ENCODE measurements at regions not wholly inside any gene's neighbourhood (a gene's known extent, or its start where the extent isn't known, plus 50 kb on each side); places are given as distances from the start of the nearest gene placed in this dataset.
"Not testable (repeated sequence)": the region's sequence is repeated elsewhere in the genome, so short reads cannot be mapped to it uniquely, and the experiment has no call there.

DNA sequence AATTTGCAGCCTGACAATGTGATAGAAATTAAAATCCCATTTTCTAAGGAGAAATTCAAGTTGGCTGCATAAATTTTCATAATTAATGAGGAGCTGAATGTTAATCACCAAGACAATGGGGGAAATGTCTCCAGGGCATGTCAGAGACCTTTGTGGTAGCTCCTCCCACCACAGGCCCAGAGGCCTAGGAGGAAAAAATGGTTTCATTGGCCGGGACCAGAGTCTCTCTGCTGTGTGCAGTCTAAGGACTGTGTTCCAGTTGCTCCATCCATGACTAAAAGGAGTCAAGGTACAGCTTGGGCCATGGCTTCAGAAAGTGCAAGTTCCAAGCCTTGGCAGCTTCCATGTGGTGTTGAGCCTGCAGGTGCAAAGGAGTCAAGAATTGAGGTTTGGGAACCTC is 187.6 kb upstream of the FRG1 start:
- H3K36me3 Mint-ChIP-seq (ENCODE audit: low read depth); H3K27me3 Mint-ChIP-seq; H3K4me3 Mint-ChIP-seq; CTCF ChIA-PET; H3K27ac Mint-ChIP-seq; H3K4me1 Mint-ChIP-seq; H3K9me3 Mint-ChIP-seq; POLR2A ChIA-PET; DNase-seq: not testable (repeated sequence)

DNA sequence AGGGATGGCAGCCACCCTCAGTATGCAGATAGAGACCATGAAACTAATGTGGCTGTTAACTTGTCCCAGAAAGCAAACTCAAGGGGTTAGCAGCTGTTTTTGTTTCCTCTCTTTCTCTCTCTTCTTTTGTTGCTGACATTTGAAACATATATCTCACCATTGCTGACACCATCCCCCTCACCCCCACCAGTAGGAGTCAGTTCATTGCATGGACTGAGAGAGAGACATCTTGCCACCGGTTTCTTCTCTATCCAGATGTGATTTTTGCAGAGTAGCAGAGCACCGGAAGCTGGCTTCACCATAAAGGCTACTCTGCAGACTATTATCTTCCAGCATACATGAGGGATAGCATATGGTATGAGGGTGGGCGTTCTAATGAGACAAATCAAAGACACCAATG is 177.1 kb upstream of the FRG1 start:
- H3K27me3 Mint-ChIP-seq: no peaks in the 10 kb centered on the region
- no peaks in the 10 kb centered on the region for H3K9me3 Mint-ChIP-seq
- no peaks in the 10 kb centered on the region for H3K36me3 Mint-ChIP-seq (ENCODE audit: low read depth)
- H3K4me1 Mint-ChIP-seq: no peaks in the 10 kb centered on the region
- no peak overlapping the region for H3K4me3 Mint-ChIP-seq
- CTCF ChIA-PET: no interaction called here
- DNase-seq: no peak
- no peak overlapping the region for H3K27ac Mint-ChIP-seq
- POLR2A ChIA-PET: no interaction called here

DNA sequence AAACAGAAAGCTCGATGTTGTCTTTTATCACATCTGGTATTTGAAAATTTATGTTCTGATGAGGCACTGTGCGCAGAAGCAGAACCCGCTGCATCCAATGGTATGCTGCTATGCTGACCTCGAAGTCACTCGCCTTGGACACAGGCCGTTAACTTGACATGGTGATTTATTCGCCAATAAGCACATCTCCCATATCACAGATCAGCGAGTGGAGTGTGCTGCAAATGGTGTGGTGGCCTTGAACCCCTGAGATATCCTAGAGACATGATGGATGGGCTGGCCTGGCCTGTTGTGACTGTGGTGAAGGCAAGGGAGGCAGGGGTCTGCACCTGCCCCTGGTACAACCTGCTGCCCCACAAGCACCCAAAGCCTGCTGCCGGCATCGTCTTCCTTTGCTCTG is 175.4 kb upstream of the FRG1 start:
- Mint-ChIP-seq H3K27me3 (no peaks in the 10 kb centered on the region), H3K4me1 (no peaks in the 10 kb centered on the region), H3K36me3 (ENCODE audit: low read depth) (no peaks in the 10 kb centered on the region), H3K9me3 (no peaks in the 10 kb centered on the region), H3K4me3 (no peak overlapping the region), H3K27ac (no peak overlapping the region)
- DNase-seq: no peak
- ChIA-PET CTCF (no interaction called here), POLR2A (no interaction called here)

GRCh38 chr4:189765736-189766135 is 174.9 kb upstream of the FRG1 start:
- H3K9me3 Mint-ChIP-seq: no peaks in the 10 kb centered on the region
- DNase-seq: no peak
- no peaks in the 10 kb centered on the region for H3K4me1 Mint-ChIP-seq
- ChIA-PET POLR2A (no interaction called here), CTCF (no interaction called here)
- no peak overlapping the region for H3K4me3 Mint-ChIP-seq
- H3K27ac Mint-ChIP-seq: no peak overlapping the region
- no peaks in the 10 kb centered on the region for H3K36me3 Mint-ChIP-seq (ENCODE audit: low read depth)
- H3K27me3 Mint-ChIP-seq: no peaks in the 10 kb centered on the region

- ChIA-PET POLR2A (no interaction called here), CTCF (no interaction called here)
- peaks cover 3% of the 10 kb centered on the region for H3K9me3 Mint-ChIP-seq
- no peaks in the 10 kb centered on the region for H3K27me3 Mint-ChIP-seq
- H3K36me3 Mint-ChIP-seq (ENCODE audit: low read depth): no peaks in the 10 kb centered on the region
- H3K4me1 Mint-ChIP-seq: no peaks in the 10 kb centered on the region
- DNase-seq: no peak
- H3K4me3 Mint-ChIP-seq: no peak overlapping the region
- H3K27ac Mint-ChIP-seq: no peak overlapping the region
Observed at GRCh38 chr4:189767941-189768340, 172.7 kb upstream of the FRG1 start.

DNA sequence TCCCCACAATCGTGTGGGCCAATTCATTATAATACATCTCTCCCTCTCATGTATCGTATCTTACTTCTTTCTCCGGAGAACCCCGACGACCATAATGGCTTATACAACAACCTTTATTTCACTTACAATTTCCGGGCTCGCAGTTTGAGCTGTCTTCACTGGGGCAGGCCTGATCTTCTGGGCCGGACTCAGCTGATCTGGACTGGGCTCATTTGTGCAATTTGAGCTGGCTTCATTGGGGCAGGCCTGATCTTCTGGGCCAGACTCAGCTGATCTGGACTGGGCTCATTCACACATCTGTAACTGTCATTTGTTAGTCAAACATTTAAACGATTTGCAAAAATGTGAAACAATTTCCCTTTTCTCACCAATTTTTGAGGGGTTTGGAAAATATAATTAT is 171.5 kb upstream of the FRG1 start:
- Mint-ChIP-seq H3K27me3 (no peaks in the 10 kb centered on the region), H3K36me3 (ENCODE audit: low read depth) (no peaks in the 10 kb centered on the region), H3K4me3 (no peak overlapping the region), H3K4me1 (no peaks in the 10 kb centered on the region), H3K27ac (no peak overlapping the region), H3K9me3 (peaks cover 5% of the 10 kb centered on the region)
- ChIA-PET CTCF (interaction anchor here (1.4 kb wide), 1 partner anchor 21 kb away, joined by 3 read pairs; no protein-coding TSS in a partner anchor), POLR2A (no interaction called here)
- no peak for DNase-seq

DNA sequence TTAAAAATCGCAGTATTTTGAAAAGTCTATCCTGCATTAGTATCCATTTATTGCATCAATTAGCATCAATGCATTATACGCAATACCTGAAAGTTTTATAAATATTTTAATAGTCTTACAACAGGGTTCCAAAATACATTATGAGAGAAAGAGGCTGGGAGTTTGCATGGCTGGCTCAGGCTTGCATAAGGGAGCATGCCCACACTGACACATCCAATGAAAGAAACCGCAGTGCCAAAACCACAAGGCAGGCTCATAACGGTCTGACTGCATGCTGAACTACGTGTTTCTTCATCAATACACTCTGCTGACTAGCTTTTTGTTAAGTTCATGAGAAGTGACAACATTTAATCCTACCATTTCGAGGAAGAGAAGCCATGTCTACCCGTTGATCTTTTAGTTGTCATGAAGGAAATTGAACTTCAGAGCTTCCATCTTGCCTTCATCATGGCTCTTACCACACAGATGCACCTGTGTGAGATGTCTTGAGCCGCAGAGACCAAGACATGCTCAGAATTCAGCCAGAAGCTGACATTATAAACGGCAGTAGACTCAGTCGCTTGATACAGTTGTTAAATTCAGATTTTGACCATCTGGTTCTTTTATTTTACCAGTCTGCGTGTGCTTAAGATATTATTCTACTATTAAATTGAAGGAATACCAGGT is 168.8 kb upstream of the FRG1 start:
- ChIA-PET CTCF (no interaction called here), POLR2A (no interaction called here)
- DNase-seq: no peak
- Mint-ChIP-seq H3K4me3 (no peak overlapping the region), H3K4me1 (no peaks in the 10 kb centered on the region), H3K27ac (no peak overlapping the region), H3K36me3 (ENCODE audit: low read depth) (no peaks in the 10 kb centered on the region), H3K27me3 (no peaks in the 10 kb centered on the region), H3K9me3 (peaks cover 5% of the 10 kb centered on the region)

DNA sequence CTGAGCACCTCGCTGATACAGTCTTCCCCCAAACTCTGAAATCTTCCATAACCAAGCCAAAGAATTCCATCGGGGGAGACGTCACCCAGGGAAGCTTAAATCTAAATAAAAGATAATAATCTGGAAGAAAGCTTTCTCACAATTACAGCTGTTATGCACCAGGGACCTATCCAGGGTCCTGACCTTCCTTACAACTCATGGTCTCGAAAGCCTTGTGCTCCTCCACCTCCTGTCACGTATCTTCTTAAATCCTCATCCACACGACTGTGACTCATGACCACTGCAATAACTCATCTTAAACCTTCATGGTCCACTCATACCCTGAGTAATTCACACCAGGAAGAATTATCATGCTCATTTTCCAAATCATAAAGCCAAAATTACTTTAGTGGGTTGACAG is 166.8 kb upstream of the FRG1 start:
- Mint-ChIP-seq H3K27me3 (no peaks in the 10 kb centered on the region), H3K27ac (no peak overlapping the region), H3K4me1 (no peaks in the 10 kb centered on the region), H3K4me3 (no peak overlapping the region), H3K36me3 (ENCODE audit: low read depth) (no peaks in the 10 kb centered on the region), H3K9me3 (peaks cover 10% of the 10 kb centered on the region)
- ChIA-PET CTCF (no interaction called here), POLR2A (no interaction called here)
- no peak for DNase-seq

DNA sequence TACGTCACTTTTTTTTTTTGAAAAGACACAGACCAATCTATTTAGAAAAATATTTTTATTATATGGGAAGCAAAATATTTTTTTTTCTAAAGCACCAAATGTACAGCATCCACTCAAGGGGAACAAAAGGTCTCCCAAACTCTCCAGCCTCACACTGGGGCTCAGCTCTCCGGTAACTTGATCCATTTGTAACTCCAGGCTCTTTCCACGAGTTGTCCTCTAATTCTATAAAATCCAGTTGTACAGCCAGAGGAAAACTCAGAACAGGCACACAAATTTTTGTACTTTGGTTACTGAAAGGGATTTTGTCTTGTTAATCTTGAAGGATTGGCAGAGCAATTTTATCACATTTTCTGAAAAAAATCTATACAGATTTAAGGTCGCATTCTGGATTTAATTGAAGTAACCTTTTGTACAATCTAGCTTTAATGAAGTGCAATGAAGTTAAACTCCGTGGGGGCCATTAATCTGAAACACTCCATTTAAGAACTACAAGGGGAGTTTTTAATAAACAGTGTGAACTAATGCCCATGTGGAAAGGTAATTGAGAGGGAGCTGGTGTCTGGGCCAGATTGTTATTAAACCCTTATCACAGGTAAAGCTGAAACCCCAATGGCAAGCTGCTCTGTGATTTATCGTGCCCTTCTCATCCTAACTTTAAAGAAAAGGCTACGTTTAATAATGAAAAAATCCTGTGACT is 161.2 kb upstream of the FRG1 start:
- no peak overlapping the region for H3K27ac Mint-ChIP-seq
- CTCF ChIA-PET: interaction anchor here (1.9 kb wide), 1 partner anchor 14 kb away, joined by 11 read pairs; no protein-coding TSS in a partner anchor
- peaks cover 10% of the 10 kb centered on the region for H3K9me3 Mint-ChIP-seq
- H3K36me3 Mint-ChIP-seq (ENCODE audit: low read depth): no peaks in the 10 kb centered on the region
- H3K27me3 Mint-ChIP-seq: no peaks in the 10 kb centered on the region
- POLR2A ChIA-PET: no interaction called here
- no peak for DNase-seq
- no peaks in the 10 kb centered on the region for H3K4me1 Mint-ChIP-seq
- no peak overlapping the region for H3K4me3 Mint-ChIP-seq

- DNase-seq: no peak
- ChIA-PET CTCF (interaction anchor here (1.9 kb wide), 1 partner anchor 13 kb away, joined by 11 read pairs; no protein-coding TSS in a partner anchor), POLR2A (no interaction called here)
- peaks cover 10% of the 10 kb centered on the region for H3K9me3 Mint-ChIP-seq
- no peak overlapping the region for H3K4me3 Mint-ChIP-seq
- no peak overlapping the region for H3K27ac Mint-ChIP-seq
- no peaks in the 10 kb centered on the region for H3K36me3 Mint-ChIP-seq (ENCODE audit: low read depth)
- no peaks in the 10 kb centered on the region for H3K4me1 Mint-ChIP-seq
- H3K27me3 Mint-ChIP-seq: no peaks in the 10 kb centered on the region
Observed at GRCh38 chr4:189780391-189780790, 160.3 kb upstream of the FRG1 start.

DNA sequence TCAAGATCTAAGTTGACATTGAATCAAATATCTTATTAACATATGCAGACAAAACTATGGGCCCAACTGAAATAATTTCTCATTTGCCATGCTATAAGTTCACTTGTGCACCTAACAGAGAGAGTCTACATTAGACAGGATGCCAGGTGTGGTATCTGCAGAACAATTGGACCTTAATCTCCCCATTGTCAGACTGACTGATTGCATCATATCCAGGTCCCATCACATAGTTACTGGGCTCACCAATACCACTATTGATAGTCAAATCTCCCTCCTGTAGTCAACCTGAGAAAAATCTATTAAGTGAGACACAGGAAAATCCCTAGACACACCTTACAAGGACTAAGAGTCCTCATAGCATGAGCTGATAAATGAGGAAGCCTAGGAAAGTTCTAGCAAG is 156.0 kb upstream of the FRG1 start:
- Mint-ChIP-seq H3K4me3 (no peak overlapping the region), H3K36me3 (ENCODE audit: low read depth) (no peaks in the 10 kb centered on the region), H3K27me3 (no peaks in the 10 kb centered on the region), H3K4me1 (no peaks in the 10 kb centered on the region), H3K27ac (no peak overlapping the region), H3K9me3 (peaks cover 3% of the 10 kb centered on the region)
- ChIA-PET POLR2A (no interaction called here), CTCF (interaction anchor here (1.0 kb wide), 1 partner anchor 9 kb away, joined by 3 read pairs; no protein-coding TSS in a partner anchor)
- DNase-seq: no peak

GRCh38 chr4:189785257-189785656 is 155.4 kb upstream of the FRG1 start:
- CTCF ChIA-PET: no interaction called here

DNA sequence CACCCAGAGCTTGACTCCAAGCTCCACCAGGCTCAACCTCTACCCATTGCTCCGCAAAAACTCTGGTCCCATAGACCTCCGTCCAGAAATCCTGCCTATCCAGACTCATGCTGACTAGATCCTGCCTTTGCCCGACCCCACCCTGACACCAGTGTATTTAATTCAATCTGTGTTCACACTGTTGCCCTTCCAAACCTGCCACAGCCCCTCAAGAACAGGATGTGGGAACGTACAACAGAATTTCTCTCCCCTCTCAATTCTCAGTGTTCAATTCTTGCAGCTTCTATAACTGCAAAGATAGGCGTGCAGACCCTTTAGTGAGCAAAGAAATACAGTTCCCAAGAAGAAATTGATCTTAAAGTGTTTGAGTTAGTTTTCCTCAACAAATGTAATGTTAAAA is 154.2 kb upstream of the FRG1 start:
- Mint-ChIP-seq H3K4me3 (no peak overlapping the region), H3K4me1 (no peaks in the 10 kb centered on the region), H3K9me3 (no peaks in the 10 kb centered on the region), H3K27ac (no peak overlapping the region), H3K27me3 (no peaks in the 10 kb centered on the region), H3K36me3 (ENCODE audit: low read depth) (no peaks in the 10 kb centered on the region)
- POLR2A ChIA-PET: no interaction called here
- DNase-seq: no peak
- CTCF ChIA-PET: no interaction called here

More at GRCh38 chr4:189785257-189785656, 155.4 kb upstream of the FRG1 start:
- Mint-ChIP-seq H3K27me3 (no peaks in the 10 kb centered on the region), H3K9me3 (peaks cover 3% of the 10 kb centered on the region), H3K27ac (no peak overlapping the region), H3K4me3 (no peak overlapping the region), H3K4me1 (no peaks in the 10 kb centered on the region), H3K36me3 (ENCODE audit: low read depth) (no peaks in the 10 kb centered on the region)
- no peak for DNase-seq
- POLR2A ChIA-PET: no interaction called here

All from activated CD4-positive, alpha-beta memory T cell treated with anti-CD3 and anti-CD28 coated beads, Interleukin-2, amount 10 ng/mL, durations not matched to agents 7 days and 5 days (primary cell).